H1 (cell line): ENCODE measurements at regions not wholly inside any gene's neighbourhood (a gene's known extent, or its start where the extent isn't known, plus 50 kb on each side); places are given as distances from the start of the nearest gene placed in this dataset.

Experiments used
- CTCF ChIA-PET: fragments of 300-600 bp; sonication (Branson Sonifier 250); formaldehyde crosslinking; loops from one replicate; lab custom pipeline; 2021; ENCODE audit not compliant: partially characterized antibody; lab: Charles Lee
- POLR2A ChIA-PET: fragments of 300-600 bp; sonication (Branson Sonifier 250); formaldehyde crosslinking; loops from one replicate; lab custom pipeline; 2021; ENCODE audit warnings: inconsistent platforms; ENCODE audit not compliant: partially characterized antibody; lab: Charles Lee
- DNase-seq, 2 experiments: peaks; one replicate each; pipeline versions ENCODE4 v3.0.0 to v3.0.0-alpha.2; 2010 to 2022; ENCODE audit warnings: low spot score in 2 of 2, low read depth in 1 of 2, mixed read lengths in 1 of 2
- FAIRE-seq: peaks from 2 replicates; lab custom pipeline; 2011; peaks lifted over from hg19 to GRCh38; lab: Jason Lieb, UNC
- H2AFZ ChIP-seq: 2 replicates; pipeline ENCODE4 v1.8.1; 2012; ENCODE audit warnings: low read length, inconsistent platforms
- H2AK5ac ChIP-seq: 2 replicates; pipeline ENCODE4 v1.6.1; 2013; ENCODE audit warnings: low read depth, low read length
- H2BK120ac ChIP-seq: replicated peaks from 2 replicates; pipeline ENCODE3; 2013; ENCODE audit warnings: low read depth, low read length, inconsistent platforms
- H2BK12ac ChIP-seq: 2 replicates; pipeline ENCODE4 v1.6.1; 2013; ENCODE audit warnings: low read depth, low read length
- H2BK15ac ChIP-seq: 2 replicates; pipeline ENCODE4 v1.6.1; 2013; ENCODE audit warnings: low read length
- H2BK20ac ChIP-seq: 2 replicates; pipeline ENCODE4 v1.6.1; 2013; ENCODE audit warnings: low read length
- H2BK5ac ChIP-seq: 2 replicates; pipeline ENCODE4 v1.6.1; 2013; ENCODE audit warnings: low read depth, low read length
- H3K14ac ChIP-seq: 2 replicates; pipeline ENCODE4 v1.6.1; 2013; ENCODE audit warnings: inconsistent platforms; ENCODE audit not compliant: insufficient read length
- H3K18ac ChIP-seq: 2 replicates; pipeline ENCODE4 v1.6.1; 2013; ENCODE audit warnings: low read length; ENCODE audit errors: extremely low read depth
- H3K23ac ChIP-seq: 2 replicates; pipeline ENCODE4 v1.6.1; 2013; ENCODE audit warnings: inconsistent platforms; ENCODE audit not compliant: insufficient read length
- H3K23me2 ChIP-seq: 2 replicates; pipeline ENCODE4 v1.6.1; 2013; ENCODE audit warnings: low read depth, low read length
- H3K27ac ChIP-seq: 2 replicates; pipeline ENCODE4 v1.6.1; 2011; ENCODE audit warnings: low read depth, low read length, inconsistent platforms
- H3K27me3 ChIP-seq, 4 experiments: replicated peaks in 1 of 4; 1 replicate in 1 of 4; 2 replicates in 3 of 4; pipeline versions ENCODE4 v1.6.1 to v1.8.1; 2011 to 2013; ENCODE audit warnings: low read length in 3 of 4, mild to moderate bottlenecking in 3 of 4, inconsistent platforms in 2 of 4, mixed read lengths in 2 of 4, moderate library complexity in 1 of 4; ENCODE audit not compliant: control insufficient read depth in 3 of 4, insufficient read depth in 3 of 4; ENCODE audit errors: extremely low read depth in 1 of 4
- H3K36me3 ChIP-seq, 4 experiments: 2 replicates each; pipeline versions ENCODE4 v1.6.1 to v1.8.1; 2011 to 2013; ENCODE audit warnings: mild to moderate bottlenecking in 4 of 4, low read length in 3 of 4, moderate library complexity in 2 of 4, control low read depth in 1 of 4, inconsistent platforms in 1 of 4; ENCODE audit not compliant: insufficient read depth in 4 of 4, control insufficient read depth in 2 of 4
- H3K4ac ChIP-seq: replicated peaks from 2 replicates; pipeline ENCODE3; 2013; ENCODE audit warnings: low read length, low read depth, mixed read lengths, inconsistent platforms; ENCODE audit not compliant: insufficient read length
- H3K4me1 ChIP-seq, 4 experiments: replicated peaks in 1 of 4; 1 replicate in 1 of 4; 2 replicates in 3 of 4; pipeline versions ENCODE4 v1.6.1 to v1.8.1; 2011 to 2013; ENCODE audit warnings: low read length in 3 of 4, inconsistent platforms in 2 of 4, mixed read lengths in 1 of 4; ENCODE audit not compliant: insufficient read depth in 4 of 4, control insufficient read depth in 3 of 4
- H3K4me2 ChIP-seq, 2 experiments: 2 replicates each; pipeline versions ENCODE4 v1.6.1 to v1.8.1; 2011 to 2013; ENCODE audit warnings: low read depth in 2 of 2, low read length in 2 of 2, control low read depth in 1 of 2, inconsistent platforms in 1 of 2, mild to moderate bottlenecking in 1 of 2; ENCODE audit not compliant: insufficient read depth in 1 of 2
- H3K4me3 ChIP-seq, 4 experiments: fragments of 200-600, 300-600 bp in 1 of 4; sonication (generic), shearing (Covaris generic), sonication (Bioruptor Twin) in 1 of 4; 2 replicates each; pipeline versions ENCODE4 v1.5.1 to v1.8.1; 2011 to 2016; ENCODE audit warnings: low read length in 4 of 4, low read depth in 3 of 4, control low read depth in 2 of 4, inconsistent platforms in 2 of 4, mild to moderate bottlenecking in 2 of 4, mixed read lengths in 1 of 4, moderate library complexity in 1 of 4; ENCODE audit not compliant: insufficient read depth in 2 of 4; ENCODE audit errors: extremely low read depth in 1 of 4
- H3K56ac ChIP-seq: replicated peaks from 2 replicates; pipeline ENCODE3; 2013; ENCODE audit warnings: low read depth, mild to moderate bottlenecking, mixed read lengths, low read length, inconsistent platforms; ENCODE audit not compliant: insufficient read length
- H3K79me1 ChIP-seq: 2 replicates; pipeline ENCODE4 v1.6.1; 2013; ENCODE audit warnings: low read depth, low read length, control low read depth
- H3K79me2 ChIP-seq, 2 experiments: 2 replicates each; pipeline versions ENCODE4 v1.6.1 to v1.8.1; 2012 to 2013; ENCODE audit warnings: low read length in 2 of 2, mild to moderate bottlenecking in 2 of 2, inconsistent platforms in 1 of 2; ENCODE audit not compliant: insufficient read depth in 2 of 2, control insufficient read depth in 1 of 2
- H3K9ac ChIP-seq, 4 experiments: replicated peaks in 1 of 4; 1 replicate in 1 of 4; 2 replicates in 3 of 4; pipeline versions ENCODE4 v1.6.1 to v1.8.1; 2011 to 2013; ENCODE audit warnings: low read depth in 3 of 4, low read length in 3 of 4, control low read depth in 2 of 4, mild to moderate bottlenecking in 2 of 4, moderate library complexity in 2 of 4, inconsistent platforms in 1 of 4; ENCODE audit errors: extremely low read depth in 1 of 4
- H3K9me3 ChIP-seq, 2 experiments: 2 replicates each; pipeline versions ENCODE4 v1.6.1 to v1.8.1; 2012 to 2013; ENCODE audit warnings: mild to moderate bottlenecking in 2 of 2, moderate library complexity in 2 of 2, control low read depth in 1 of 2, inconsistent platforms in 1 of 2, low read depth in 1 of 2, low read length in 1 of 2, mixed read lengths in 1 of 2; ENCODE audit not compliant: insufficient read depth in 2 of 2
- H4K20me1 ChIP-seq, 2 experiments: replicated peaks in 1 of 2; 2 replicates each; pipeline versions ENCODE3 to v1.8.1; 2011 to 2013; ENCODE audit warnings: inconsistent platforms in 2 of 2, low read length in 2 of 2, mild to moderate bottlenecking in 1 of 2; ENCODE audit not compliant: insufficient read depth in 2 of 2, control insufficient read depth in 1 of 2
- H4K5ac ChIP-seq: 2 replicates; pipeline ENCODE4 v1.6.1; 2013; ENCODE audit warnings: low read length, low read depth, mixed read lengths, inconsistent platforms; ENCODE audit not compliant: insufficient read length
- H4K8ac ChIP-seq: 2 replicates; pipeline ENCODE4 v1.8.0; 2013; ENCODE audit warnings: mild to moderate bottlenecking, moderate library complexity, low read length, inconsistent platforms; ENCODE audit not compliant: insufficient read depth; ENCODE audit errors: extremely low read depth
- H4K91ac ChIP-seq: replicated peaks from 2 replicates; pipeline ENCODE3; 2013; ENCODE audit warnings: low read length, mixed read lengths, inconsistent platforms; ENCODE audit not compliant: insufficient read length
- EGR1 ChIP-seq: IDR thresholded peaks from 2 replicates; pipeline ENCODE4 v1.6.1; 2011; ENCODE audit warnings: low read depth, low read length, borderline replicate concordance
- JUND ChIP-seq: IDR thresholded peaks from 2 replicates; pipeline ENCODE4 v1.6.1; 2011; ENCODE audit warnings: mild to moderate bottlenecking, improper control_type of control experiment, low read length
- POLR2AphosphoS5 ChIP-seq: IDR thresholded peaks from 2 replicates; pipeline ENCODE4 v1.6.1; 2011; ENCODE audit warnings: low read depth, low read length
- RBBP5 ChIP-seq: IDR thresholded peaks from 2 replicates; pipeline ENCODE4 v1.7.1; 2012; ENCODE audit warnings: low read depth, mild to moderate bottlenecking, inconsistent platforms, low read length, moderate library complexity, borderline replicate concordance
- SIN3A ChIP-seq, 2 experiments: IDR thresholded peaks in 1 of 2; conservative IDR thresholded peaks in 1 of 2; 2 replicates each; pipeline ENCODE4 v1.6.1; 2011 to 2012; ENCODE audit warnings: low read length in 2 of 2, improper control_type of control experiment in 1 of 2, low read depth in 1 of 2, mild to moderate bottlenecking in 1 of 2
- SIX5 ChIP-seq: IDR thresholded peaks from 2 replicates; pipeline ENCODE4 v1.6.1; 2011; ENCODE audit warnings: mild to moderate bottlenecking, low read depth, low read length
- WGBS, 2 experiments: shearing (Covaris generic) in 1 of 2; methylation state at CpG; one replicate each; pipeline versions ENCODE4 v1.1.6 to v1.1.7; 2013 to 2015; ENCODE audit warnings: low lambda C conversion rate in 2 of 2, mixed read lengths in 2 of 2, inconsistent platforms in 1 of 2, low coverage in 1 of 2, missing lambda C conversion rate in 1 of 2; ENCODE audit not compliant: insufficient replicate concordance in 2 of 2, insufficient coverage in 1 of 2, insufficient read length in 1 of 2; ENCODE audit errors: extremely low coverage in 1 of 2, missing lambda C conversion rate in 1 of 2; 5-methylcytosine and 5-hydroxymethylcytosine counted together

GRCh38 chr19:23561341-23561740 is 125.7 kb downstream of the ZNF675 start:
- WGBS, 2 experiments: 64% methylated on average over 2 of the region's 2 CpGs; no CpG with 5 or more reads in 1 of the 2 experiments

More at GRCh38 chr19:23561341-23561740, 125.7 kb downstream of the ZNF675 start:
- no peak overlapping the region for H3K56ac ChIP-seq
- H3K79me2 ChIP-seq: no peaks in the 10 kb centered on the region
- H3K79me1 ChIP-seq: no peaks in the 10 kb centered on the region
- H3K9ac ChIP-seq: no peak overlapping the region
- no peak overlapping the region for H2AFZ ChIP-seq
- no peak overlapping the region for H4K8ac ChIP-seq
- H3K4me1 ChIP-seq: no peaks in the 10 kb centered on the region
- no peaks in the 10 kb centered on the region for H4K20me1 ChIP-seq
- no peak overlapping the region for H2AK5ac ChIP-seq
- TF ChIP-seq RBBP5 (no peak), SIX5 (no peak), EGR1 (no peak), POLR2AphosphoS5 (no peak), SIN3A (conservative IDR thresholded peaks at IDR 0.05 in 1 of 2, IDR thresholded peaks at IDR 0.05 in 1 of 2; ENCODE audit: low read depth in 1 of 2, low read length in 2 of 2) (no peak), JUND (no peak)
- H4K5ac ChIP-seq: no peak overlapping the region
- no peak overlapping the region for H2BK12ac ChIP-seq
- H3K23me2 ChIP-seq: no peaks in the 10 kb centered on the region
- H3K14ac ChIP-seq: no peak overlapping the region
- no peak overlapping the region for H3K27ac ChIP-seq
- ChIA-PET CTCF (no interaction called here), POLR2A (no interaction called here)
- no peaks in the 10 kb centered on the region; a peak in 1 of 8 replicates for H3K36me3 ChIP-seq
- H3K18ac ChIP-seq: no peak overlapping the region
- no peak overlapping the region for H4K91ac ChIP-seq
- FAIRE-seq: no peak
- H3K23ac ChIP-seq: no peak overlapping the region
- H2BK120ac ChIP-seq: no peak overlapping the region
- no peaks in the 10 kb centered on the region for H3K27me3 ChIP-seq
- no peak overlapping the region for H2BK15ac ChIP-seq
- H3K4ac ChIP-seq: no peak overlapping the region
- H2BK5ac ChIP-seq: no peak overlapping the region
- H3K4me3 ChIP-seq: no peak overlapping the region
- no peak overlapping the region for H2BK20ac ChIP-seq
- no peak for DNase-seq
- no peak overlapping the region for H3K4me2 ChIP-seq
- H3K9me3 ChIP-seq: peaks cover 73 to 82% of the 10 kb centered on the region in 2 experiments
